GM12892 (cell line): ENCODE measurements at regions not wholly inside any gene's neighbourhood (a gene's known extent, or its start where the extent isn't known, plus 50 kb on each side); places are given as distances from the start of the nearest gene placed in this dataset.

ENCODE experiments used
- POLR2A ChIP-seq: IDR thresholded peaks from 2 replicates; pipeline ENCODE4 v1.6.1; 2011; ENCODE audit warnings: low read depth, low read length, control low read depth
- POLR2AphosphoS5 ChIP-seq: IDR thresholded peaks from 2 replicates; pipeline ENCODE4 v1.6.1; 2011; ENCODE audit warnings: low read depth, low read length, control low read depth
- TAF1 ChIP-seq: IDR thresholded peaks from 2 replicates; pipeline ENCODE4 v1.6.1; 2011; ENCODE audit warnings: low read depth, mild to moderate bottlenecking, control low read depth, low read length, borderline replicate concordance

GRCh38 chr6:156030053-156030452, 574.4 kb upstream of the NOX3 start:
- TF ChIP-seq POLR2AphosphoS5 (no peak), POLR2A (no peak), TAF1 (no peak)
